WTC11 (cell line): ENCODE measurements at regions not wholly inside any gene's neighbourhood (a gene's known extent, or its start where the extent isn't known, plus 50 kb on each side); places are given as distances from the start of the nearest gene placed in this dataset.

Source experiments
- ATAC-seq: fragments of 200-7000 bp; cut with Tn5 transposase; 2 replicates; pipeline ENCODE4 v1.10.0; 2021; ENCODE audit warnings: mild to moderate bottlenecking, moderate library complexity
- CTCF ChIA-PET: fragments of 300-600 bp; sonication (Branson Sonifier 250); formaldehyde crosslinking; loops from one replicate; lab custom pipeline; 2021; ENCODE audit warnings: antibody characterized with exemption; lab: Charles Lee
- POLR2A ChIA-PET: fragments of 350-600 bp; sonication (Branson Sonifier 250); formaldehyde crosslinking; loops from one replicate; lab custom pipeline; 2021; ENCODE audit warnings: antibody characterized with exemption; lab: Charles Lee
- DNase-seq: peaks from one replicate; pipeline ENCODE4 v3.0.0; 2021; ENCODE audit warnings: low spot score
- H3K27ac Mint-ChIP-seq: 2 replicates; pipeline ENCODE4 v1.8.0; 2021; ENCODE audit warnings: mixed read lengths
- H3K27me3 Mint-ChIP-seq: 2 replicates; pipeline ENCODE4 v1.8.0; 2021; ENCODE audit warnings: low read depth, mild to moderate bottlenecking, moderate library complexity, mixed read lengths
- H3K36me3 Mint-ChIP-seq: 2 replicates; pipeline ENCODE4 v1.8.0; 2021; ENCODE audit warnings: mixed read lengths
- H3K4me1 Mint-ChIP-seq: 2 replicates; pipeline ENCODE4 v1.8.0; 2022; ENCODE audit warnings: mixed read lengths
- H3K4me3 Mint-ChIP-seq: 2 replicates; pipeline ENCODE4 v1.8.0; 2021; ENCODE audit warnings: mild to moderate bottlenecking, moderate library complexity, mixed read lengths
- H3K9me3 Mint-ChIP-seq: 2 replicates; pipeline ENCODE4 v1.8.0; 2021; ENCODE audit warnings: mixed read lengths
- ATF3 ChIP-seq: sonication (generic); formaldehyde crosslinking; conservative IDR thresholded peaks from 2 replicates; pipeline ENCODE4 v1.8.1; 2022; ENCODE audit warnings: mild to moderate bottlenecking, missing genetic modification reagents
- ATF6 ChIP-seq: sonication (generic); formaldehyde crosslinking; IDR thresholded peaks from 2 replicates; pipeline ENCODE4 v1.8.1; 2023; ENCODE audit warnings: mild to moderate bottlenecking, missing genetic modification reagents
- E2F5 ChIP-seq: sonication (generic); formaldehyde crosslinking; IDR thresholded peaks from 2 replicates; pipeline ENCODE4 v1.8.1; 2022; ENCODE audit warnings: mild to moderate bottlenecking, moderate library complexity, missing genetic modification reagents
- EMX1 ChIP-seq: fragments of 250-450 bp; sonication (Bioruptor Pico); IDR thresholded peaks from 2 replicates; pipeline ENCODE4 v1.8.0; 2021; ENCODE audit warnings: mild to moderate bottlenecking
- ESRRA ChIP-seq: sonication (generic); formaldehyde crosslinking; IDR thresholded peaks from 2 replicates; pipeline ENCODE4 v1.8.1; 2022; ENCODE audit warnings: mild to moderate bottlenecking, missing genetic modification reagents, borderline replicate concordance
- FOXP4 ChIP-seq: sonication (generic); formaldehyde crosslinking; IDR thresholded peaks from 2 replicates; pipeline ENCODE4 v1.8.0; 2022; ENCODE audit warnings: mild to moderate bottlenecking, missing genetic modification reagents
- MXD4 ChIP-seq: fragments of 250-450 bp; sonication (Bioruptor Pico); IDR thresholded peaks from 2 replicates; pipeline ENCODE4 v1.8.0; 2021; ENCODE audit warnings: mild to moderate bottlenecking, moderate library complexity, borderline replicate concordance
- OVOL2 ChIP-seq: fragments of 250-450 bp; sonication (Bioruptor Pico); IDR thresholded peaks from 2 replicates; pipeline ENCODE4 v1.9.0; 2021; ENCODE audit warnings: mild to moderate bottlenecking, borderline replicate concordance
- RELA ChIP-seq: sonication (generic); formaldehyde crosslinking; IDR thresholded peaks from 2 replicates; pipeline ENCODE4 v1.8.1; 2022; ENCODE audit warnings: missing genetic modification reagents, mild to moderate bottlenecking, borderline replicate concordance
- SOX15 ChIP-seq: fragments of 250-450 bp; sonication (Bioruptor Pico); IDR thresholded peaks from 2 replicates; pipeline ENCODE4 v1.9.0; 2021; ENCODE audit warnings: mild to moderate bottlenecking
- SP1 ChIP-seq: sonication (generic); formaldehyde crosslinking; conservative IDR thresholded peaks from 2 replicates; pipeline ENCODE4 v1.8.1; 2022; ENCODE audit warnings: missing genetic modification reagents
- TCF7 ChIP-seq: sonication (generic); formaldehyde crosslinking; IDR thresholded peaks from 2 replicates; pipeline ENCODE4 v1.8.0; 2022; ENCODE audit warnings: mild to moderate bottlenecking, low read depth, missing genetic modification reagents, moderate library complexity
- TEAD4 ChIP-seq: sonication (generic); formaldehyde crosslinking; IDR thresholded peaks from 2 replicates; pipeline ENCODE4 v1.8.0; 2022; ENCODE audit warnings: mild to moderate bottlenecking, missing genetic modification reagents
- ZNF138 ChIP-seq: sonication (generic); formaldehyde crosslinking; conservative IDR thresholded peaks from 2 replicates; pipeline ENCODE4 v1.8.1; 2022; ENCODE audit warnings: mild to moderate bottlenecking, moderate library complexity, missing genetic modification reagents
- ZNF263 ChIP-seq: sonication (generic); formaldehyde crosslinking; IDR thresholded peaks from 2 replicates; pipeline ENCODE4 v1.8.1; 2022; ENCODE audit warnings: low read depth, mild to moderate bottlenecking, moderate library complexity, missing genetic modification reagents
- ZNF396 ChIP-seq: fragments of 250-450 bp; sonication (Bioruptor Pico); IDR thresholded peaks from 2 replicates; pipeline ENCODE4 v1.8.0; 2021; ENCODE audit warnings: mild to moderate bottlenecking, moderate library complexity, borderline replicate concordance
- ZNF416 ChIP-seq: fragments of 250-450 bp; sonication (Bioruptor Pico); IDR thresholded peaks from 2 replicates; pipeline ENCODE4 v1.9.0; 2021; ENCODE audit warnings: mild to moderate bottlenecking, inconsistent platforms
- ZNF512 ChIP-seq: sonication (generic); formaldehyde crosslinking; IDR thresholded peaks from 2 replicates; pipeline ENCODE4 v1.8.1; 2022; ENCODE audit warnings: missing genetic modification reagents, borderline replicate concordance
- TF ChIP-seq, protein P1 (sequence below): sonication (generic); formaldehyde crosslinking; IDR thresholded peaks from 2 replicates; pipeline ENCODE4 v1.8.0; 2023; ENCODE audit warnings: missing genetic modification reagents, mild to moderate bottlenecking, borderline replicate concordance
- TF ChIP-seq, protein P2 (sequence below): fragments of 250-450 bp; sonication (Bioruptor Pico); IDR thresholded peaks from 2 replicates; pipeline ENCODE4 v2.1.2; 2022; ENCODE audit warnings: mild to moderate bottlenecking, moderate library complexity
- TF ChIP-seq, protein P3 (sequence below): sonication (generic); formaldehyde crosslinking; IDR thresholded peaks from 2 replicates; pipeline ENCODE4 v1.8.1; 2023; ENCODE audit warnings: mild to moderate bottlenecking, missing genetic modification reagents, moderate library complexity
- TF ChIP-seq, protein P4 (sequence below): sonication (generic); formaldehyde crosslinking; IDR thresholded peaks from 2 replicates; pipeline ENCODE4 v1.8.0; 2022; ENCODE audit warnings: mild to moderate bottlenecking, missing genetic modification reagents

GRCh38 chr4:30294295-30294694 lies 425.9 kb upstream of the PCDH7 start (continued):
- TF ChIP-seq ZNF512 (CRISPR knock-in tag) (no peak), OVOL2 (CRISPR knock-in tag) (no peak), MXD4 (CRISPR knock-in tag) (no peak), TEAD4 (CRISPR knock-in tag) (no peak), SOX15 (CRISPR knock-in tag) (no peak), ESRRA (CRISPR knock-in tag) (no peak)
- TF ChIP-seq, protein P1, sequence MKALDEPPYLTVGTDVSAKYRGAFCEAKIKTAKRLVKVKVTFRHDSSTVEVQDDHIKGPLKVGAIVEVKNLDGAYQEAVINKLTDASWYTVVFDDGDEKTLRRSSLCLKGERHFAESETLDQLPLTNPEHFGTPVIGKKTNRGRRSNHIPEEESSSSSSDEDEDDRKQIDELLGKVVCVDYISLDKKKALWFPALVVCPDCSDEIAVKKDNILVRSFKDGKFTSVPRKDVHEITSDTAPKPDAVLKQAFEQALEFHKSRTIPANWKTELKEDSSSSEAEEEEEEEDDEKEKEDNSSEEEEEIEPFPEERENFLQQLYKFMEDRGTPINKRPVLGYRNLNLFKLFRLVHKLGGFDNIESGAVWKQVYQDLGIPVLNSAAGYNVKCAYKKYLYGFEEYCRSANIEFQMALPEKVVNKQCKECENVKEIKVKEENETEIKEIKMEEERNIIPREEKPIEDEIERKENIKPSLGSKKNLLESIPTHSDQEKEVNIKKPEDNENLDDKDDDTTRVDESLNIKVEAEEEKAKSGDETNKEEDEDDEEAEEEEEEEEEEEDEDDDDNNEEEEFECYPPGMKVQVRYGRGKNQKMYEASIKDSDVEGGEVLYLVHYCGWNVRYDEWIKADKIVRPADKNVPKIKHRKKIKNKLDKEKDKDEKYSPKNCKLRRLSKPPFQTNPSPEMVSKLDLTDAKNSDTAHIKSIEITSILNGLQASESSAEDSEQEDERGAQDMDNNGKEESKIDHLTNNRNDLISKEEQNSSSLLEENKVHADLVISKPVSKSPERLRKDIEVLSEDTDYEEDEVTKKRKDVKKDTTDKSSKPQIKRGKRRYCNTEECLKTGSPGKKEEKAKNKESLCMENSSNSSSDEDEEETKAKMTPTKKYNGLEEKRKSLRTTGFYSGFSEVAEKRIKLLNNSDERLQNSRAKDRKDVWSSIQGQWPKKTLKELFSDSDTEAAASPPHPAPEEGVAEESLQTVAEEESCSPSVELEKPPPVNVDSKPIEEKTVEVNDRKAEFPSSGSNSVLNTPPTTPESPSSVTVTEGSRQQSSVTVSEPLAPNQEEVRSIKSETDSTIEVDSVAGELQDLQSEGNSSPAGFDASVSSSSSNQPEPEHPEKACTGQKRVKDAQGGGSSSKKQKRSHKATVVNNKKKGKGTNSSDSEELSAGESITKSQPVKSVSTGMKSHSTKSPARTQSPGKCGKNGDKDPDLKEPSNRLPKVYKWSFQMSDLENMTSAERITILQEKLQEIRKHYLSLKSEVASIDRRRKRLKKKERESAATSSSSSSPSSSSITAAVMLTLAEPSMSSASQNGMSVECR (CRISPR knock-in tag) = no peak
- TF ChIP-seq, all 79 proteins: peak for 0

GRCh38 chr4:30295652-30296051 lies 424.5 kb upstream of the PCDH7 start:
- H3K4me3 Mint-ChIP-seq = no peak overlapping the region
- DNase-seq (peak; percentile 21), ATAC-seq (peak; percentile 81)
- ChIA-PET POLR2A (interaction anchor here (0.6 kb wide), 1 partner anchor 283 kb away, joined by 4 read pairs; no protein-coding TSS in a partner anchor), CTCF (interaction anchor here (0.6 to 1.0 kb wide), 3 partner anchors 8 to 148 kb away, joined by 3 read pairs; no protein-coding TSS in a partner anchor)
- H3K9me3 Mint-ChIP-seq = peaks cover 12% of the 10 kb centered on the region
- no peak overlapping the region for H3K27ac Mint-ChIP-seq
- TF ChIP-seq RELA (CRISPR knock-in tag) = no peak
- TF ChIP-seq ATF3 (CRISPR knock-in tag) = no peak
- no peak for TF ChIP-seq ZNF396 (CRISPR knock-in tag)
- no peak for TF ChIP-seq FOXP4 (CRISPR knock-in tag)
- TF ChIP-seq, protein P2, sequence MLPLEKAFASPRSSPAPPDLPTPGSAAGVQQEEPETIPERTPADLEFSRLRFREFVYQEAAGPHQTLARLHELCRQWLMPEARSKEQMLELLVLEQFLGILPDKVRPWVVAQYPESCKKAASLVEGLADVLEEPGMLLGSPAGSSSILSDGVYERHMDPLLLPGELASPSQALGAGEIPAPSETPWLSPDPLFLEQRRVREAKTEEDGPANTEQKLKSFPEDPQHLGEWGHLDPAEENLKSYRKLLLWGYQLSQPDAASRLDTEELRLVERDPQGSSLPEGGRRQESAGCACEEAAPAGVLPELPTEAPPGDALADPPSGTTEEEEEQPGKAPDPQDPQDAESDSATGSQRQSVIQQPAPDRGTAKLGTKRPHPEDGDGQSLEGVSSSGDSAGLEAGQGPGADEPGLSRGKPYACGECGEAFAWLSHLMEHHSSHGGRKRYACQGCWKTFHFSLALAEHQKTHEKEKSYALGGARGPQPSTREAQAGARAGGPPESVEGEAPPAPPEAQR (CRISPR knock-in tag) = no peak
- TF ChIP-seq EMX1 (CRISPR knock-in tag) = no peak
- TF ChIP-seq, protein P3, sequence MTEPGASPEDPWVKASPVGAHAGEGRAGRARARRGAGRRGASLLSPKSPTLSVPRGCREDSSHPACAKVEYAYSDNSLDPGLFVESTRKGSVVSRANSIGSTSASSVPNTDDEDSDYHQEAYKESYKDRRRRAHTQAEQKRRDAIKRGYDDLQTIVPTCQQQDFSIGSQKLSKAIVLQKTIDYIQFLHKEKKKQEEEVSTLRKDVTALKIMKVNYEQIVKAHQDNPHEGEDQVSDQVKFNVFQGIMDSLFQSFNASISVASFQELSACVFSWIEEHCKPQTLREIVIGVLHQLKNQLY (CRISPR knock-in tag) = no peak
- TF ChIP-seq ZNF263 (CRISPR knock-in tag) = no peak
- no peak for TF ChIP-seq E2F5 (CRISPR knock-in tag)
- no peak for TF ChIP-seq SP1 (CRISPR knock-in tag)
- TF ChIP-seq ZNF138 (CRISPR knock-in tag) = no peak
- TF ChIP-seq, protein P4, sequence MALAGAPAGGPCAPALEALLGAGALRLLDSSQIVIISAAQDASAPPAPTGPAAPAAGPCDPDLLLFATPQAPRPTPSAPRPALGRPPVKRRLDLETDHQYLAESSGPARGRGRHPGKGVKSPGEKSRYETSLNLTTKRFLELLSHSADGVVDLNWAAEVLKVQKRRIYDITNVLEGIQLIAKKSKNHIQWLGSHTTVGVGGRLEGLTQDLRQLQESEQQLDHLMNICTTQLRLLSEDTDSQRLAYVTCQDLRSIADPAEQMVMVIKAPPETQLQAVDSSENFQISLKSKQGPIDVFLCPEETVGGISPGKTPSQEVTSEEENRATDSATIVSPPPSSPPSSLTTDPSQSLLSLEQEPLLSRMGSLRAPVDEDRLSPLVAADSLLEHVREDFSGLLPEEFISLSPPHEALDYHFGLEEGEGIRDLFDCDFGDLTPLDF (CRISPR knock-in tag) = no peak
- no peak for TF ChIP-seq ZNF416 (CRISPR knock-in tag)
- no peak for TF ChIP-seq TCF7 (CRISPR knock-in tag)
- TF ChIP-seq ATF6 (CRISPR knock-in tag) = no peak
- H3K36me3 Mint-ChIP-seq = no peaks in the 10 kb centered on the region
- no peaks in the 10 kb centered on the region for H3K4me1 Mint-ChIP-seq
- no peaks in the 10 kb centered on the region for H3K27me3 Mint-ChIP-seq
